Epidermal melanocyte (primary cell): ENCODE measurements at regions not wholly inside any gene's neighbourhood (a gene's known extent, or its start where the extent isn't known, plus 50 kb on each side); places are given as distances from the start of the nearest gene placed in this dataset.

Experiments
- DNase-seq: peaks from one replicate; pipeline ENCODE4 v3.0.0; 2011; ENCODE audit warnings: low spot score; ENCODE audit not compliant: insufficient read length

DNA sequence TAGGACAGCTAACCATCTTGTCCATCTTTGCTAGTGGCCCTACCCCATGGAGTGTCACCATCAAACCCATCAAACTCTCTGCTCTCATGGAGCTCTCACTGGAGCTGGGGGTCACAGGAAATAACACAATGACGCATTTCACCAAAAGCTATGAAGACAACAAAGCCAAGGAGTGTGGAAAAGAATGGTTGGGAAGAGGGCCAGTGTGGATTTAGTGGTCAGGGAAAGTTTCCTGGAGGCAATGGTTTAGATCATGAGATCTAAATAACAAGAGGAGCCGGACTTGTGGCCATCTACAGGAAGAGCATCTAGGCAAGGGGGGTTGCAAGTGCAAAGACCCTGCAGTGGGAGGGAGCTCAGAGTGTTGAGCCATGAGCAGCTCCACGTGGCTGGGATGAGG lies 189.5 kb downstream of the BMP7 start:
- DNase-seq: no peak

DNA sequence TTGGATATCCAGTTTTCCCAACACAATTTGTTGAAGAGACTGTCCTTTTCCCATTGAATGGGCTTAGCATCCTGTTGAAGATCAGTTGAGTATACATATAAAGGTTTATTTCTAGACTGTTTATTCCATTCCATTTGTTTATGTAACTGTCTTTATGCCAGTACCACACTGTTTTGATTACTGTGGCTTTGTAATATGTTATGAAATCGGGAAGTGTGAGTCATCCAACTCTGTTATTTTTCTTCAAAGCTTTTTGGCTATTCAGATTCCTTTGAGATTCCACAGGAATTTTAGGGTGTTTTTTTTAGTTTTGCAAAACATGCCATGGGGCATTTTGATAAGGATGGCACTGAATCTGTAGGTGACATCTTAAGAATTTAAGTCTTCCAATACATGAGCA lies 188.3 kb downstream of the BMP7 start:
- DNase-seq: no peak

DNA sequence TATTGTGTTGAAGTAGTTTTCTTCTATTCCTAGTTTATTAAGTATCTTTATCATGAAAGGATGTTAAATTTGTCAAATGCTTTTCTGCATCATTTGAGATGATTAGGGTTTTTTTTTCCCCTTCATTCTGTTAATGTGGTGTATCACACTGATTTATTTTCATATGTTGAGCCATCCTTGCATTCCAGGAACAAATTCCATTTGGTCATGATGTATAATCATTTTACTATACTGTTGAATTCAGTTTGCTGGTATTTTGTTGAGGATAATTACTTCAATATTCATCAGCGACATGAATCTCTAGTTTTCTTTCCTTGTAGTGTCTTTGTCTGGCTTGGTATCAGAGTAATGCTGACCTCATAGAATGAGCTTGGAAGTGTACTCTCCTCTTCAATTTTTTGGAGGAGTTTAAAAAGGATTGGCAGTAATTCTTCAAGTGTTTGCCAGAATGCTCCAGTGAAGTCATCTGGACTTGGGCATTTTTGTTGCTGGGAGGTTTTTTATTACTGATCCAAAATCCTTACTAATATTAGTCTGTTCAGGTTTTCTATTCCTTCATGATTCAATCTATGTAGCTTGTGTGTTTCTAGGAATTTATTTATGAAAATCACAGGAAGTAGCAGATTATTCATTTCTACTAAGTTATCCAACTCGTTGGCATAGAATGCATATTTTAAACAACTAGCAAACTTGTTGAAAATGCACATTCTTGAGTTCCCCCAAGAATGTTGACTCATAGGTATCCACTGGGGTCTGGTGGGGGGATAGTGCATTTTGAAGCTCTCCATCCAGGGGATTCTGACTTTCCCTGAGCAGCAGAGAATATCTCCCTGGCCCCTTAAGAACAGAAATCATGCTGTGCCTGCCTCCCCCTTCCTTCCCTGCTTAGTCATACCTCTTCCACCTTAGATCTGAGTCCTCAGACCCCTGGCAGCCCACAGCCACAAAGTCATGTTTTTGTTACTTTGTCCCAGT lies 187.1 kb downstream of the BMP7 start:
- DNase-seq: no peak

DNA sequence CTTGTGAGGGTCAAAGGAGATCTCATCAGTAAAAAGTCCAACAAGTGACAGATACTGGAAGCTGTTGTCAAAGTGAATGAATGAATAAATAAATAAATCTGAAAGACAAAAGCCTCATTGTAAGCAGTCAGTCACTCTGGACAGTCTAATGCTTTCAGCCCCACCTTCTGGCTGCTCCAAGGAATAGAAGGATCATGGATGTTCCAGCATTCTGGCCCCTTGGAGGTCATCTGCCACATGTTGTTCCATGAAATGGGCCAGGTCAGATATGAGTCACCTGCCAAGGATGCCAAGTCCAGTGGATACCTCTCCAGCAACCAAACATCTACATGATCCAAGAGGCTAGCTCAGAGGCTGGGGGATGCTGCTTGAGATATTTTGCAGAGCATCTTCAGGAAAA lies 185.6 kb downstream of the BMP7 start:
- no peak for DNase-seq

DNA sequence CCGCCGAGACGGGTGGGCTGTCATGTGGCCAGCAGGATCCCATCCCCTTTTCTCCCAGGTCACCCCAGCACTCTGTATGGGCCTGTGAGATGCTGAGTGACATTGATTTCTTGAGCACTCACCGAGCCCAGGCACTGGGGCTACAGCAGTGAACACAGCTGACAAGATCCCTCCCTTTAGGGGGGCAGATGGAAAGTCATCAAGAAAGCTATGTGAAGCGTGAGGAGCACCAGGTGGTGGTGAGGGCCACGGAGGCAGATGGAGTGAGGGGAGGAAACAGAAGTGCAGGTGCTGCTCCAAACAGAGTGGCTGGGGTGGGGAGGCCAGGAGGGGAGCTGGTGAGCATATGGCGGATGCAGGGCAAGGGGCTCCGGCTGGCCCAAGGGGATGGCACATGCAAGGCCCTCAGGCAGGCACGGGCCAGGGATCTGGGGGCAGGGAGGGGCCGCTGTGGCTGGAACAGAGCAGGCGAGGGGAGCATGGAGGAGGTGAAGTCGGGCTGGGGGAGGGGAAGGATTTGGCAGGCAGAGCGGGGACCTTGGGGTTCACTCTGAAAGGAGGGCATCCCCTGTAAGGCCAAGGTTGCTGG lies 184.0 kb downstream of the BMP7 start:
- no peak for DNase-seq

DNA sequence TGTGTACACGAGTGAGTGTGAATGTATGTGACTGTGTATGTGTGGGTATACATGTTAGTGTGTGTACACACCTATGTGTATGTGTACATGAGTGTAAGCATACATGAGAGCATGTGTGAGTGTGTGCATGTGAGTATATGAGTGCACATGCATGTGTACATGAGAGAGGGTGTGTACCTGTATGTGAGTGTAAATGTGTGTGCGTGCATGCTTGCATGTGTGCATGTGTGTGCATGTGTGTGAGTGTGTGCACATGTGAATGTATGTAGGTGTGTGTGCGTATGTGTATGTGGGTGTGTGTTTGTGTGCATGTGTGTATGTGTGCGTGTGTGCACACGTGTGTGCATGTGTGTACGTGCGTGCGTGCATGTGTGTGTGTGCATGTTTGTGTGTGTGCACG lies 183.4 kb downstream of the BMP7 start:
- no peak for DNase-seq

DNA sequence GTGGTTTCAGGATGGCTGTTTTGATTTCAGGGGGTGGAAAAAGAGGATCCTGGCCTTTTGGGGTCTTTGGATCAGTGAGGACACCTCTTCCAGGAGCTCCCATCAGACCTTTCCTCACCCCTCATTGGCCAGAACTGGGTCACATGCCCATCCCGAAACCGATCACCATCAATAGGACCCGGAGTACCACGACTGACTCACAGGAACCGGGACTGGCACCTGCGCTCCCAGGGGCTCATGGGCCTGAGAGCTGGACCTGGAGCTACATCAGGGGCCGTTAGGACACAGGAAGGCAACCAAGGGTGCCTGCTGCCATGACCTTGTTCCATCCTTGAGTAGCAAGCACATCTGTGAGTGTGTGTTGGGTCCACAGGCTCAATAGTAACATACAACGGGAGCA lies 180.4 kb downstream of the BMP7 start:
- no peak for DNase-seq

DNA sequence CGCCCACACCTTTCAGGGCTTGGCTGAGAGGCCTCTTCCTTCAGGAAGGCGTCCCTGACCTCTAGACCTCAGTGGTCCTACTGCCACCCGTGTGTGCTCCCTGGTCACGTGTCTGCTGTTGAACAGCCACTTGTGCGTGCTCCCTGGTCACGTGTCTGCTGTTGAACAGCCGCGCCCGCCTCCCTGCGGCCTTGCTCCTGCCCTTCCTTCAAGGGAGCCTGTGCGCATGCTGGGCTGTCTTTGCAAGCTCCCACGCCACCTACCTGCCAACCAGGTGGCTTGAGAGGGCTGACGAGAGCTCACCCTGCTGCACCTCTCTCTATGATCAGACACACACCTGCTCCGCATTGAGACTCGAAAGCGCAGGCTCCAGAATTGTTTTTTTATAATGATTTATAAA lies 179.3 kb downstream of the BMP7 start:
- DNase-seq: no peak

DNA sequence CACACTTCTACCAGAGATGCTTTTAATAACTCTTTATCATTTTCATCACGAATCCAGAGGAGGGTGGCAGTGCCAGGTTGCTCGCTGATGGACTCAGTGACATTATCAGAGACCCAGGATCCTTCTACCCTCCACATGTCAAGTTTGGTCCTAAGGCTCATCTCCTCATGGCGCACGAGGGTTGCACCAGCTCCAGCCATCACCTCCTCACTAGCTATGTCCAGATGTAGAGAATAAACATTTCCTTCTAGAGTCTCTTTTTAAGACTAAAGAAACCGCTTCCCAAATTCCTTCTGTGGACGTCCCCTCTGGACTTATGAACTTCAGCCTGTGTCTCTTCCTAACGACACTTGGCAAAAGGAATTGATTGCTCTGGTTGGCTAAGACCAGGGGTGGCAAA lies 178.7 kb downstream of the BMP7 start:
- DNase-seq: no peak

DNA sequence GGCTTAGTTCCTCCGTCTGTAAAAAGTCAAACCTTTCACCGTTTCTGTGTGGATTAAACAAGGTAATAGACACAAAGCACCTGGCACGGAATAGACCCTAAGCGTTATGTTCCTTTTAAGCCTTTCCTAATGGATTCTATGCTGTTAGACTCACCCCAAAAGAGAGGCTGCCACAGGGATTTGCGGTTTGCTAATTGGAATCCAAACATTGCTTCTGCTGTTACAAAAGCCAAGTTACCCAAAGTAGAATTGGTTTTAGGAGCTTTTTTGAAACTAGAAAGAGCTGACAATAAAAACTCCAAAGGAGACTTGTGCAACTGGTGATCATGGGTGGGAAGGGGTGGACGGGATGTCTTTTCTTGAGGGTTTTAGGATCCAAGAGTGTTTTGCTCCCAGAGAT lies 178.0 kb downstream of the BMP7 start:
- DNase-seq: no peak

DNA sequence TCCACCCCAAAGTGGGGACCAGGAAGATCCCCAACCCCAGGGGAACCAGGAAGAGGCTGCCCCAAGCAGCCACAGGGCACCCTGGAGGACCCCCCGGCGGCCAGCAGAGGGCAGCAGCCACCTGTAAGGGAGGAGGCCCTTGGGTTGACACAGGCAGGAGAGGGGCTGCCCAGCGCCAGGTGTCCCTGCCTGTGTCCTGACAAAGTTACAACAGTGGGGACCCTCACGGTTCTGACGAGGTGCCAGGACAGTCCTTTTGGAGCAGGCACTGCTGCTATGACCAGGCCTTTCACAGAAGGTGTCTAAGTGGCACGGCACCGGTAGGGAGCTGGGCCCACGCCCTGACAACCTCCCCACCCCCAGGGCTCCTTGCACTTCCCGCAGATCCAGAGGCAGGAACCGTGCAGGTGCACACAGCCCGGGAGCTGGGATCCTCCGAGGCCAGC lies 176.7 kb downstream of the BMP7 start:
- DNase-seq: no peak

DNA sequence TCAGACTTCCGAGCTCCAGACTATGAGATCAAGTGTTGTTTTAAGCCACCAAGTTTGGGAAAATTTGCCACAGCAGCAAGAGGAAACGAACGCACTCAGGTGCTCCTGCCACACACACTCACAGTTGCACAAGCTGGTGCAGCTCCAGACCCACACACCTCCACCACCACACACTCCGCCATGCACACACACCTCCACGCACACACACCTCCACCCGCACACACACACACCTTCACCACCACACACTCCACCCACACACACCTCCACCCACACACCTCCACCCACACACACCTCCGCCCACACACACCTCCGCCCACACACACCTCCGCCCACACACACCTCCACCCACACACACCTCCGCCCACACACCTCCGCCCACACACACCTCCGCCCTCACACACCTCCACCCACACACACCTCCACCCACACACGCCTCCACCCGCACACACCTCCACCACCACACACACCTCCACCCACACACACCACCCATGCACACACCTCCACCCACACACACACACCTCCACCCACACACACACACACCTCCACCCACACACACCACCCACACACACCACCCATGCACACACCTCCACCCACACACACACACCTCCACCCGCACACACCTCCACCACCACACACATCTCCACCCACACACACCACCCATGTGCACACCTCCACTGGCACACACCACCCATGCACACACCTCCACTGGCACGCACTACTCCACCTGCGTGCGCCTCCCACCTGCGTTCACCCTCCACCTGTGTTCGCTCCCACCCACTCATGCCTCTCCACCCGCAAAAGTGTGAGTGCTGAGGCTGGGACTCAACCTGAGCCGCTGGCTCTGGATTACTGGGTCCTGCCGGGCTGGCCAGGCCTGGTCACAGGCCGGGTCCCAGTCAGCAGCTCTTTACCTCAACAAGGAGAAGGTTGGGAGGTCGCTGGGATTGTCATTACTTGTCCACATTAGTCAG lies 175.6 kb downstream of the BMP7 start:
- DNase-seq: no peak

DNA sequence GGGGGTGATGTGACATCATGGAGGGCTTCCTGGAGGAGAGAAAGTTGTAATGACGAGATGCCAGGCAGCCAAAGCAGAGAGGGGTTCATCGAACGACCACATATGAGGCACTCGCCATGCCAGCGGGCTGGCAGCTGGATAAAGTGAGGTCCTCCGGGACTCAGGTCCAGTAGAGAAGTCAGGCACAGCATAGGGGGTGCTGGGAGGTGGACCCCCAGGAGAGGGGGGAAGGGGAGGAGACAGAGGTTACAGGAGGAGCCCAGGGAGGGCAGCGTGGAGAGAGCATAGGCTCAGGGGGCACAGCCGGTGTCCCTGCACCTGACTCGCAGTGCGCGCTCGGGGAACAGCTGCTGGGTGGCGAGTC lies 174.7 kb downstream of the BMP7 start:
- DNase-seq: no peak

DNA sequence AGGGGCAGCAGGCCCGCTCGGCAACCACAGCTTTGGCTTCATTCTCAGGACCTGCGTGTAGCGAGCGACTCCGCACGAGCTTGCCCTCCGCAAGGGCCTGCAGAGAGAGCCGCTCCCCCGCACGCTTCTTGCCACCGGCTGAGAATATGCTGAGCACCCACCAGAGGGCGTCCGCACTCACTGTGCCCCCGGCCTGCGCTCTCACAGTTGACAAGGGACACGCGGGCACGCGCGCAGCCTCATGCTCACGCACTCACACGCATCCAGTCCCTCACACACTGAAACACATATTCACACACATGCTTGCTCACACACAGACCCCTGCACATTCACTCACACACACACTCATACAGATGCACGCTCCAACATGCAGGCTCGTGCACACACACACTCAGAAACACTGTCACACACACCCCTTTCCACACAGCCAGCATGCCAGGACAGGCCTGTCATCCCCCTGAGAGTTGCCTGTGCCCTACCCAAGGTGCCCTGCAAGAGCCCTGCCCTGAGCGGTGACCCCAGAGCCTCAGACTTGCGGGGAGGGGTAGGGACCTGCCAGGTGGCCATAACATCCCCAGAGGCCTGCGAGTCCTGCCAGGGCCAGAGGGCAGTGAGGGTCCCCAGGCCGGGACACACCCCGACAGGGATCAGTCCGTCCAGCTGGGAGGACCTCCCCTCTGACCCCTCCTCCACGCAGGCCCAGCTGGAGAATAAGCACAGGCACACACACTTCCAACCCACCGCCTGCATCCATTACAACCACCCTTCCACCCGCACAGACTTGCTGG lies 174.1 kb downstream of the BMP7 start:
- no peak for DNase-seq

DNA sequence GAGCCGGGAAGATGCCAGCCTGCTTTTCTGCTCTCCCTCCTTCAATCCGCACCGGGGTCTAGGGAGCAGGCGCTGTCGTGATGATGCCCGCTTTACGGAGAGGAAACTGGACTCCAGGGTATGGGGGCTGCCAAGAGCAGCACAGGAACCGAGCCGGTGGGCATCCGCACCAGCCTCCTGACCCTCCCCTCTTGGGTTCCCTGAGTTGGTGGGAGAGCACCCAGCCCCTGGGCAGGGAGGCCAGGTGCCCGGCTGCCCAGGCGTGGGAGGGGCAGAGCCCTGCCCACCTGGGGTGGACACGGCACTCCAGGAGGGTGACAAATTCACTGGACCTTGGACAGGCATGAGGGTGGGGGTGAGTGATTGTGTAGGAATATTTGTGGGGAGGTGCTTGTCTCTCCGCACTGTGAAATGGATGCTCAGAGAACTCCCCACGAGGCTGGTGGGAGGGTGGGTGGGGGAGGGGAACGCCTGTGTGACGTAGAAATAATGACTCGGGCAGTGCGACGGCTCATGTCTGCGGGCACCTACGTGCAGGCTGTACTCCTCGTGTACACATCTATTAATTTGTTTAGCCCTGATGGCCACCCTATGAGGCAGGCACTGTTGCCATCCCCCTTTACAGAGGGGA lies 173.4 kb downstream of the BMP7 start:
- no peak for DNase-seq

DNA sequence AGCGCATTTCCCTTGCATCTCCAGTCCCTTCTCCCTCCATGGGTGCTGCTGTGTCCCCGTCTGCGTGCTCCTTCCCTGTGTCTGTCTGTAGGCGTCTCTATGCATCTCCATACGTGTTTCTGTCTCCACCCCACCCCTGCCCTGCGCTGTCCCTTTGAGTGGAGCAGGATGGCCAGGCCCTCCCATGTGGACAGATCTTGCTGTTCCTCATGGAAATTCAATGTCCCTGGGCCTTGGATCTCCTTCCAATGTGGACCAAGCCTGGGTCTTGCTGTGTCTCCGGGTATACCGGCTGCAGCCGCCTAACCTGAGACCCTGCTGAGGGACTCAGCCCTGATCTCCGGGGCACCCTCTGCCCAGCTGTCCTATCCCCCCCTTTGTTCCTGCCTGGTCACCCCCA lies 172.7 kb downstream of the BMP7 start:
- no peak for DNase-seq

DNA sequence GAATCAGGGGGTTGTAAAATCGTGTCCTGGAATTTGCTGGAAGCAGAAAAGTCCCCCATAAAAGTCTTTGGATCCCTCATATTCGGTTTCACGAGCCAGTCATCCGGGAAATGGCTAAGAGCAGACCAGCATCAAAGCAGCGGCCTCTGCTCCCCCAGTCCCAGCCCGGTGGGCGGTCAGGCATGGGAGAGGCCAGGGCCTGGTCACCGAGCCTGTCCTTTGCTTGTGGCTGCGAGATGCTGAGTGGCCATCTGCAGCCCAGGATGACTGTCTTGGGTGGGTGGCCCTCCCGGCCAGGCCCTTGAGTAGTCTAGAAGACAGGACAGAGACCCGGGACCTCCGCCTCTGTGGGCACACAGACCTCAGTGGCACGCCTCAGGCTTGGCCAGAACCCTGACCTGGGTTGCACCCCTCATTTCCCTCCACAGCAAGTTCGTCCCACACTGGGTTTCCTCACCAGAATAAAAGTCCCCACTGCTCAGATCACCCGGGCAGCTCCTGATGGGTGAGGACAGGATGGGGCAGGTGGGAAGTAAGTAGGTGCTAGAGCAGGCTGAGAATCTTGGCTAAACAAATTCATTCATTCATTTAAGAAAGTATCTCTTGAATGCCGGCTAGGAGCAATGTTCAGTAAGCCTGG lies 172.1 kb downstream of the BMP7 start:
- DNase-seq: no peak

DNA sequence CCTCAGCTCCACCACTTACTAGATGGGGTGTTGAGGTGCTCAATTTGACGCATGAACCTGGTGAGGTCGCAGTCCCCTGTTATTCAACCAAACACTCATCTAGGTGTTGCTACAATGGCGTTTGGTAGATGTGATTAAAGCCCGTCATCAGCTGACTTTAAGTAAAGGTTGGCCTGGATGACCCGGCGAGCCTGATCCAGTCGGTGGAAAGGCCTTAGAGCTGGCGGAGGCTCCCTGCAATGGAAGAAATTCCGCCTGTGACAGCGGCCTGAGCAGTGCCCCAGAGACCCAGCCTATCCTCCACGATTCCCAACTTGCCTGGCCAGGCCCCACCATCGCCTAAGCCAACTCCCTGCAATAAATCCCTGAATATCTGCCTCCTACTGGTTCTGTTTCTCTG lies 171.4 kb downstream of the BMP7 start:
- no peak for DNase-seq

DNA sequence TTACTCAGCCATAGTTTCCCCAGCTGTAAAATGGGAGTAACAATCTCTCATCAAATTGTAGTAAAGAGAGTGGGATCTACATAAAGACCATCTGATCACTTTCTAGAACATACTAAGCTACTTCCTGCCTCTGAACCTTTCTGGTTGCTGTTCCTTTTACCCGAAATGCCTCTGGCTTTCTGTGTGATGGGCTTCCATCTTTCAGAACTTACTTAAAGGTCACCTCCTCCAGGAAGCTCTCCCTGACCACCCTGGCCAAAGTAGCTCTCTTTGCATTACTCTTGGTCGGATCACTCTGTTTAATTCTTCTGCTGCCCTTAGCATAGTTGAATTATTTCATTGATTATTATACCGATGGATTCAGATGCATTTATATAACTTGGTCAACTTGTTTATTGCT lies 171.0 kb downstream of the BMP7 start:
- no peak for DNase-seq

DNA sequence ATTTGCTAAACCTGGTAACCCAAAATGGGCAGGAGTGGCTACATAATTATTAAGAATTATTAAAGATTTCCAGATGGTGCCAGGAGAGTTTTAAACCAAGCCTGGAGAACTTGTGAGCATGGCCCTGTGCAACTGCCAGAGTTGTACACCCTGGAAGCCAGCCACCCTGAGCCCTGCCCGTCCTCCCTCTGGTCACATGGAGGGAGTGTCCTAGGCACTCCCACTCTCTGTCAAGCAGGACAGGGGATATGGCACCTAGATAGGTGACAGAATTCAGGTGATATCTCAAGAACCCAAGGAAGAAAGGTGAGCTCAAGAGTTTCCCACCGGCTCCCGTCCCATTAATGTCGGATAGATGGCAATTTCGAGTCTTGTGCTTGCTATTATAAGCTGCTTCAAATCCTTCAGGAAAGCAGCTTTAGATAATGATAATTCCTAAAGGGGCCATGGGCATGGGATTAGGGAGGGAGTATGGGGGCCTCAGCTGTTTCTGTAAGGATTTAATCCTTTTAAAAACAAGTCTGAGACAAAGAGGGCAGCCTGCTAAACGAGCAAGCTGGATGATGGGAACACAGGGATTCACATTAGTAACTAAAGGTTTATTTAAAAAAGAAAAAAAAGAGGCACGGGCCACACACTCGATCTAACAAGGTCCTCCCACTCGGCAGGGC lies 169.1 kb downstream of the BMP7 start:
- no peak for DNase-seq
